Large intestine (tissue), 3 donors: ENCODE measurements at regions not wholly inside any gene's neighbourhood (a gene's known extent, or its start where the extent isn't known, plus 50 kb on each side); places are given as distances from the start of the nearest gene placed in this dataset.

ENCODE experiments used
- DNase-seq, 2 donors: peaks; one replicate each; pipeline versions ENCODE4 v3.0.0 to v3.0.0-alpha.2; 2013
- H3K27ac ChIP-seq: one replicate; pipeline ENCODE4 v1.5.1; 2013; ENCODE audit warnings: low read length
- H3K27me3 ChIP-seq: 2 replicates; pipeline ENCODE4 v1.6.1; 2013; ENCODE audit warnings: low read length; ENCODE audit not compliant: control insufficient read depth, insufficient read depth
- H3K36me3 ChIP-seq: 2 replicates; pipeline ENCODE4 v1.6.1; 2013; ENCODE audit warnings: low read length; ENCODE audit not compliant: control insufficient read depth, insufficient read depth
- H3K4me1 ChIP-seq: one replicate; pipeline ENCODE4 v1.6.1; 2013; ENCODE audit warnings: low read length; ENCODE audit not compliant: control insufficient read depth, insufficient read depth
- H3K4me3 ChIP-seq: one replicate; pipeline ENCODE4 v1.5.1; 2013; ENCODE audit warnings: low read length
- H3K9me3 ChIP-seq: one replicate; pipeline ENCODE4 v1.6.1; 2013; ENCODE audit warnings: mild to moderate bottlenecking, low read depth, low read length, moderate library complexity; ENCODE audit not compliant: control insufficient read depth
- WGBS: methylation state at CpG from one replicate; pipeline ENCODE4 v1.1.5; 2013; ENCODE audit warnings: low lambda C conversion rate; ENCODE audit not compliant: insufficient coverage; 5-methylcytosine and 5-hydroxymethylcytosine counted together

GRCh38 chr5:53211799-53212198, 102.2 kb upstream of the MOCS2 start:
- no CpG with 5 or more reads among the region's 3 CpGs for WGBS
- DNase-seq, result no peak
- no peaks in the 10 kb centered on the region for H3K27me3 ChIP-seq
- no peak overlapping the region for H3K4me3 ChIP-seq
- H3K27ac ChIP-seq, result no peak overlapping the region
- no peaks in the 10 kb centered on the region for H3K9me3 ChIP-seq
- H3K36me3 ChIP-seq, result no peaks in the 10 kb centered on the region
- H3K4me1 ChIP-seq, result no peaks in the 10 kb centered on the region

GRCh38 chr5:53219174-53219573, 109.6 kb upstream of the MOCS2 start:
- no peak for DNase-seq
- Histone ChIP-seq H3K9me3 (no peaks in the 10 kb centered on the region), H3K27me3 (no peaks in the 10 kb centered on the region), H3K4me1 (no peaks in the 10 kb centered on the region), H3K4me3 (no peak overlapping the region), H3K27ac (no peak overlapping the region), H3K36me3 (no peaks in the 10 kb centered on the region)
- 60% methylated on average over 1 of the region's 6 CpGs for WGBS

GRCh38 chr5:53219610-53220009, 110.1 kb upstream of the MOCS2 start:
- Histone ChIP-seq H3K27ac (no peak overlapping the region), H3K36me3 (no peaks in the 10 kb centered on the region), H3K27me3 (no peaks in the 10 kb centered on the region), H3K4me1 (no peaks in the 10 kb centered on the region), H3K9me3 (no peaks in the 10 kb centered on the region), H3K4me3 (no peak overlapping the region)
- WGBS, result 67% methylated on average over 1 of the region's 3 CpGs
- no peak for DNase-seq

GRCh38 chr5:53233645-53234405, 124.3 kb upstream of the MOCS2 start:
- Histone ChIP-seq H3K36me3 (no peaks in the 10 kb centered on the region), H3K27ac (no peak overlapping the region), H3K4me3 (no peak overlapping the region), H3K9me3 (no peaks in the 10 kb centered on the region), H3K27me3 (no peaks in the 10 kb centered on the region), H3K4me1 (no peaks in the 10 kb centered on the region)
- WGBS, result 100% methylated on average over 1 of the region's 2 CpGs
- DNase-seq, result no peak

GRCh38 chr5:53236683-53237082, 127.1 kb upstream of the MOCS2 start:
- no peak overlapping the region for H3K4me3 ChIP-seq
- 83% methylated on average over 1 of the region's 3 CpGs for WGBS

GRCh38 chr5:53237876-53238275, 128.3 kb upstream of the MOCS2 start:
- DNase-seq, result no peak
- Histone ChIP-seq H3K27ac (no peak overlapping the region), H3K4me3 (no peak overlapping the region), H3K4me1 (no peaks in the 10 kb centered on the region), H3K27me3 (no peaks in the 10 kb centered on the region), H3K9me3 (no peaks in the 10 kb centered on the region), H3K36me3 (no peaks in the 10 kb centered on the region)
- 90% methylated on average over 1 of the region's 6 CpGs for WGBS

More at GRCh38 chr5:53236683-53237082, 127.1 kb upstream of the MOCS2 start:
- no peaks in the 10 kb centered on the region for H3K27me3 ChIP-seq
- no peaks in the 10 kb centered on the region for H3K36me3 ChIP-seq
- no peak overlapping the region for H3K27ac ChIP-seq
- DNase-seq, result no peak
- H3K9me3 ChIP-seq, result no peaks in the 10 kb centered on the region
- no peaks in the 10 kb centered on the region for H3K4me1 ChIP-seq

DNA sequence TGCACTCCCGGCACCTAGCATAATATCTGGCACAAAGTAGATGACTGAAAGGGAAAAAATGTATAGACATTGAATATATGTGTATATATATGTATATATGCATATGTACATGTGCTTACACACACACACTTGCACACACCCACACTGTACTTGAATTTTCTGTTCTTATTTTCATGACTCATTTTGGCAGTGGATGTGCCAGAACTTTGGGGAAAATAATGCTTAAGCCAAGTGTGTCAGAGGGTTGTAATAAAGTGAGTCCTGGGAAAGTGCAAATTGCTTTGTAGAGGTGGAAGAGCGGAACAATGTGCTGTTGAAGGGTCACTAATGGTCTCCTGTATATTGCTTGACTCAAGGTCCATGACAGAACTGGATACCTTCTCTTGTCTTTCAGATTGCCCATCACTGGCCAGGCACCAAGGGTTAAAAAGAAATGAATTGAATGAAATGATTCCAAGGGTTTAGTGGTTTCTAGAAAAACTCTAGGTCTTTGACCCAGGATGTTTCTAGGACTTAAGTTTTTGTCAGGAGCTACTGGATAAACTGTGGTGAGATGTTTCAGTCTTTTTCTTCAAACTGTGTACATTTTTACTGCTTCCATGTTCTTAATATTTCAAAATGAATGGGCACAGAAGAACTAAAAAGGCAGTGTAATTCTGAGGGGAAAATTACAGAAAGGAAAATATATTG, 129.9 kb upstream of the MOCS2 start:
- no peaks in the 10 kb centered on the region for H3K36me3 ChIP-seq
- no peaks in the 10 kb centered on the region for H3K4me1 ChIP-seq
- no peaks in the 10 kb centered on the region for H3K9me3 ChIP-seq
- H3K27me3 ChIP-seq, result no peaks in the 10 kb centered on the region
- 100% methylated on average over 1 of the region's 2 CpGs for WGBS
- DNase-seq, result no peak
- H3K4me3 ChIP-seq, result no peak overlapping the region
- H3K27ac ChIP-seq, result no peak overlapping the region

DNA sequence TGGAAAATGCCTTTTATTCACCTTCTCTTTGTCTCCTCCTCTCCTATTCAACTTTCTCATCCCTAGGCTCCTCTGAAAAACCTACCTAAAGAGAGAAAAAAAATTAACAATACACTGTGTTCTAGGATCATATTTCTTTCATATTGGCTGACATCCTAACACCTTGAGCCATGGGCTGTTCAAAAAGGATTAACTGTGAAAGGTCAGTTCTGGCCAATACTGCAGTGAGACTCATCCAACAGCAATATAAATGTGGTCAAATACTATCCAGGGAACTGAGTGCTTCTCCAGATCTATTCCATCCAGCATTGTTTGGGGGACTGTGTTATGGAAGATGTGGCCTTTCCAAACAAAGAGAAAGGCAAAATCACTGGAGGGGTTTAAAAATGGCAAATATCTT, 131.1 kb upstream of the MOCS2 start:
- Histone ChIP-seq H3K4me1 (no peaks in the 10 kb centered on the region), H3K9me3 (no peaks in the 10 kb centered on the region), H3K4me3 (no peak overlapping the region), H3K27ac (no peak overlapping the region), H3K36me3 (no peaks in the 10 kb centered on the region), H3K27me3 (no peaks in the 10 kb centered on the region)
- DNase-seq, result no peak

DNA sequence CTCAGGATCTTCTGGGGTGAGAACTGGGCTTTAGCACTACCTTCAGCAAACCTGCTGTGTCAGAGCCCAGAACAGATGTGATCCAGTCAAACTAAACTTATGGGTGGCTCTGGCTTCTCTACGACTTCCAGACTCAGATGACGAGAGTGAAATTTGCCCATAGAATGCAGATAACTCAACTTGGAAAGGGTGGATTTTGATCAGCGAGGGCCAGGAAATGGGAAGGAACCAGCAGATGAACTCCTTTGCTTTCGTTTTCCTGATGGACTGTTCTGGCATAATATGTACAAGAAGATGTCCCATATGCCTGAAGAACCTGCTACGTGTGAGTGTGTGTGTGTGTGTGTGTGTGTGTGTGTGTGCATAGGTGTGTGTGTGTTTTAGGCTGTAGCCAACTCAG, 132.0 kb upstream of the MOCS2 start:
- Histone ChIP-seq H3K4me1 (no peaks in the 10 kb centered on the region), H3K9me3 (no peaks in the 10 kb centered on the region), H3K27me3 (no peaks in the 10 kb centered on the region), H3K4me3 (no peak overlapping the region), H3K27ac (no peak overlapping the region), H3K36me3 (no peaks in the 10 kb centered on the region)
- WGBS, result no CpG with 5 or more reads among the region's 5 CpGs
- no peak for DNase-seq

DNA sequence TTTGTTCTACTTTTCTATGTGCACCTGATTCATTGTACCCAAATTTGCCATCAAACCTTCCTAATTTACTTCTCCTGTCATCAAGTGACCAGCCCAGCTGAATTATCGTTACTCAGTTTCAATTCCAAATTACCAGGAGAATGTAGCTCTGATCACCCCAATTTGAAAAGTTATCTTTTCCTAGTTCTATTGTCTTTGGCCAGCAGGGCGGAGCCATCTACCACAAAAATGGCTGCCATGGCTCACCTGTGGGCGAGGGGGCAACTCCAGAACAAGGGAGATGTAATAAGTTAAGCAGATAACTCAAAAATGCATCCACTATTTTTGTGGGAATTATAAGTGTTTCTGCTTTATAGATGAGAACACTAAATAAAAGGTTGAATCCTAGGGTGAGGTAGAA, 133.8 kb upstream of the MOCS2 start:
- Histone ChIP-seq H3K27ac (no peak overlapping the region), H3K4me3 (no peak overlapping the region), H3K4me1 (no peaks in the 10 kb centered on the region), H3K9me3 (no peaks in the 10 kb centered on the region), H3K36me3 (no peaks in the 10 kb centered on the region), H3K27me3 (no peaks in the 10 kb centered on the region)
- WGBS, result 100% methylated on average over 1 of the region's 3 CpGs
- DNase-seq, result no peak
